GM19438 (cell line): ENCODE measurements at regions not wholly inside any gene's neighbourhood (a gene's known extent, or its start where the extent isn't known, plus 50 kb on each side); places are given as distances from the start of the nearest gene placed in this dataset.
A peak's percentile ranks its signal among the peaks of the same experiment; 100 is the strongest.

Experiments used
- ATAC-seq: cut with Tn5 transposase; IDR thresholded peaks from one replicate; pipeline ENCODE4 v1.9.1; 2021; ENCODE audit warnings: low read depth; ENCODE audit not compliant: unreplicated experiment

DNA sequence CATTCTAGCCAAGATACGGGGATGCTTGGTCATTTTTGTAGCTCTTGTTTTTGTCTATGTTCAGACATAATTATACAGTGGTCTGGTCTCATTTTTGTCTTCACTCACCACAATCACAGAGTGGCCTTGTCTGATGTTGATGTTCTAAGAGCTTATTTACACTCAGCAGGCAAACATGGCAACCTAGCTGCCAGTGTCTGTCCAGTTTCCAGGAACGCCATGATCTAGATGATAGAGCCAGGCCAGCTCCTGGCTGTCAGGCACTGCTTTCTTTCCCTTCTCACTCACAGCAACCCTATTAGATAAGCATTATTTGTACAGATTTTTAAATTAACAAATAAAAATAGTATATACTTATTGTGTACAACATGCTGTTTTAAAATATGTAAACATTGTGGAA is 98.6 kb upstream of the PHF14 start:
- ATAC-seq, result no peak

DNA sequence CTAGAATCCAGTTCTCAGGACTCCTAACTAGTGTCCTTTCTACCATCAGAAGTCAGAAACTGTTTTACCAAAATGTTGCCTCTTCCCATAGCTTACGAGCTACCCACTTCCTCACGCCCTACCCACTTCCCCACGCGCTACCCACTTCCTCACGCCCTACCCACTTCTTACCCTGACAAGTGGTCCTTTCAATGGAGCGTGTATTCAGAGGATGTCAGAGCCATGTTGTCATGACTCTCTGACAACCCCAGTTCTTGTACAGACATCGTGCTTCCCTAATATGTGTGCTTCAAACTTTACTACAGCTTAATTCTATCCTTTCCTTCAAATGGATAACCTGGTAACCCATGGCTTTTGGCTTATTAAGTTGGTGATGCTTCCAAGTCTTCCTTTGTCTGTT is 84.8 kb upstream of the PHF14 start:
- ATAC-seq, result no peak

DNA sequence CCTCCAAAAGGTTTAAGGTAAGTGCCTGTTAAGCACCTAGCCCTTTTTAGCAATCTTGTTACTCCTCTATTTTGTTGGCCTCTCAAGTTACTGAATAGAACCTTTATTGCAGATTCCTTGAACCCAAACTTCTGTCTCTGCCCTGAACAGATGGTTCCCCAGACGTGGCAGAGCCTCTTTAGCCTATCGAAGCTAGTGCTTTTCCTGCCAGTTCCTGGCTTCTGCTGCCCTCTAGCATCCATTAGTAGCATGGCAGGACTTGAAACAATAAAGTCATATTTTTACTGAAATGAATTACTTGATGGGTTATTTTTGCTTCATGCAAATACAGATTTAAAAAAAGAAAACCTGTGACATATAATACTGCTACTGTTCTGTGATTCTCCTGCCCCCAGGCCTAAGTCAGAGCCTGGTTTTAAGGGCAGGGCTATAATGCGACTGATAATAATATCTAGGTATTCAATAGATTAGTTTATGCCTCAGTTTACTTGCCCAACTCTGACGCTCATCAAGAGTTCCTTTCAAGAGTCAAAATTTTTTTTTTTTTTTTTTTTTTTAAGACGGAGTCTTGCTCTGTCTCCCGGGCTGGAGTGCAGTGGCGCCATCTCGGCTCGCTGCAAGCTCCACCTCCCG is 84.3 kb upstream of the PHF14 start:
- ATAC-seq, result peak; percentile 96

DNA sequence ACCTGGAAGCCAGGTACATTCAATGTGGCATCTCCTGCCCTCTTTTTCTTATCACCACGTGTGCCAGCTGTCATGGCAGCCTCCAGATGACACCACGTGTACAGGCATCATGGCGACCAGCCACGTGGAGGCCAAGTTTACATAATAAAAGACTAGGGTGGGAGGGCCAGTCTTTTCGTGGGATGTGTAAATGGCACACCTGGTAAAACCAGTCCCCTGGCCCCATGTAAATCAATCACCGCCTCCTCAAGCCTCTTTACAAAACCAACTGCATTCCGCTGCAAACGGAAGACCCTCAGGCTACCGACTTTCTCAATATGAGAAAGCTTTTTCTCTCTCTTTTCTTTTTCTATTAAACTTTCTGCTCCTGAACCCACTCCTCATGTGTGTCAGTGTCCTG is 65.1 kb upstream of the PHF14 start:
- ATAC-seq, result no peak

- ATAC-seq, result no peak
Measured at GRCh38 chr7:10910447-10910846, 63.2 kb upstream of the PHF14 start.

DNA sequence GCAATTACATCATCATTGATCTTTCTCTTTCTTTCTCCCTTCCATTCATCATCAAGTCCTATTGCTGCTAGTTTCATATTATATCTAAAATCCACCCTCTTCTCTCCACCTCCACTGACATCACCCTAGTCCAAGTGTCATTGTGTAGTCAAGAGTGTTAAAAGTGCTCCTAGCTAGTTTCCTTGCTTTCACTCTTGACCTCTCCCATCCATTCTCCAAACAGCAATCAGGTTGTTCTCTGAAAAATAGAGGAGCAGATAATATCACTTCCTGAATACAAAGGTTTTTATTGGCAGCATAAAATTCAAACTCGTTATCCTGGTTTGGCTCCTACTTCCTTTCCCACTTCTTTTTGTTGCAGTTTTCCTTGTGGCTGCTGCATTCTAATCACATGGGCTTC is 61.6 kb upstream of the PHF14 start:
- ATAC-seq, result no peak

- no peak for ATAC-seq
Measured at GRCh38 chr7:10913457-10913856, 60.2 kb upstream of the PHF14 start.

GRCh38 chr7:10918093-10918590 is 55.5 kb upstream of the PHF14 start:
- ATAC-seq, result no peak

DNA sequence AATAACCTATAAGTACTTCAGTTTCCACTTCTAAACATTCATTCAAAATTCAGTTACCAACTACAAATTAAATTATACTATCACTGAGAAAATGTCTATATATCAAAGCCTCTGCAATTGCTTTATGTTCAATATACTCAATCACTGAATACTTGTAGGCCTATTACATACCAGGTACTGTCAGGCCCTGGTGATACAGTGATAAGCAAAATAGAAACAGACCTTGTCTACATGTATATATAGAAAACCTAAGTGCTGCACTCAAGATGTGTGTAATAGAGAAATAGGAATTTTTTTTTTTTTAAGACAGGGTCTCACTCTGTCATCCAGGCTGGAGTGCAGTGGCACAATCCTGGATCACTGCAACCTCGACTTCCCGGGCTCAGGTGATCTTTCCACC is 53.7 kb upstream of the PHF14 start:
- ATAC-seq, result no peak
